Skin of body (tissue), 1 donor: ENCODE measurements at regions not wholly inside any gene's neighbourhood (a gene's known extent, or its start where the extent isn't known, plus 50 kb on each side); places are given as distances from the start of the nearest gene placed in this dataset.

Experiments
- DNase-seq: peaks from one replicate; lab custom pipeline; 2025; lab: John Stamatoyannopoulos, UW

DNA sequence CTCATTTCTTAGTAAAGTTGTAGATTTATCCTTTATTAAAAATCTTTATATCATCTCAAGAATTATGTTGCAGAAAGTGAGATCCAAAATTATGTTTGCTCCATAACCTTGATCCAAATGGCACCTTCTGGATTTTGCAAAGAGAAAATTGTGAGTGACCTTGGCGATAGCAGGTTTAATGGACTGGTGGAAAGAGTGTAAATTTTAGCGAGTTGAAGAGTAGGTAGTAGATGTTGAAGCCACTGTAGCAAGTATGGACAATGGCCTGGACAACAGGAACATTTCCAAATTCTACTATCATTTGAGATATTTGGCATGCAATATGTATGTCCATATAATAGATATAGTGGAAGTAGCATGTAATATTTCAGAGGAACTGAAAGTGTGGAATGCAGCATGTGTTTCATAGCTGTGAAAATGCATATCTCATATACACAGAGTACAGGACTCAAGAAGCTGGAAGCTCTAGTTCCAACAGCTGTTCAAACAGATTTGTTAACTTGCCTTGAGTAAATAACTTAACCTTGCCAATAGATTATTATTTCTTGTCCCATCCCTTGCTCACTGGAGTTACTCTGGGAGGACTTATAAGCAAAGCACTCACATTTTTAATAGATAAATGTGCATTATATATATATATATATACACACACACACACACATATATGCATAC lies 152.5 kb upstream of the TLL1 start:
- DNase-seq = no peak

DNA sequence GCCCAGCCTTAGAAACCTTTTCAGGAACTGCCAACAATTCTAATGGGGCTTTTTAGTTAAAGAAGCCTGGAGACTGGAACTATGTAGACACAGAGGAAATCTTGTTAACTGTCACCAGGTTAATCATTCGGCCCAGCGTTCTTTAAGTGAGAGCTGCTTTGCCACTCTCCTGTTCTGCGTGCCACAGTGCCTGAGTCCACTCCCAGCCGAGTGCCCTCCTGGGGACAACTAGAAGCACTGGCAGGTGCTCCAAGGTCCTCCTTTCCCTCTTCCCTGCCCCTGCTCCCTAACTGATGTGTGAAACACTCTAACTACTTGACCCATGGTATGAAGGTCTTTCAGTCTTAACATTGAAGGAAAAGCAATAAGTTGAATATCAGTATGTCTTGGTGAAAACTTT lies 151.2 kb upstream of the TLL1 start:
- DNase-seq = no peak

DNA sequence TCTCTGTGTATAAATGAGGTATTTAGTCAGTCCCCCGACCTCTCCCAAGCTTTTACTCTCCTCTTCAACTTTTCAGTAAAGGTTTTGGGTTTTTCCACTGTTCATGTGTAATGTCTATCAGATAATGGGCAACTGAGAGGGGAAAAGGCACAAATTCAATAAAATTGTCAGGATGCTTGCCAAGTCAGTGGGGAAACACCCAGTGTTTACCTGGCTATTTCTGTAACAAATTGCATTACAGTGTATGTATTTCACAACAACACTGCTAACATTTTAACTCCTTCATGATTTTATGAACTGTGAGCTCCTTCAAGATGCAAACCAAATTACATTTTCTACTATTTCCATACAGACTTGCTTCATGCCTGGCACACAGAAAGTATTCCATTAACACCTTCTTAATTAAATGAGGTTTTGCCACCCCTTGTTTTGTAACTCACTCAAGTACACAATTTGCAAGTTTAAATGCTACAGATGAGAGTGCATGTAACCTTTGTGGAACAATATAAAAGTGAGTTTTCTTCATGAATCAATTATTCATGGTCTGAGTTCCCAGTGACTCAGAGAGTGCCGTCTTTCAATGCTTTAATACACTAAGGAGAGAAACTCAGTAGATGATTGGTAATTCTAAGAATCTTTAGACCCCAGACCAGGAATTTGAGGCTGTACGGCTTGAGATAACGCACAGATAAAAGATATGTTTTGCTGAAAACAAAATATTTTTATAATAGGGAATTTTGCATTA lies 149.8 kb upstream of the TLL1 start:
- DNase-seq = peak; percentile 78

DNA sequence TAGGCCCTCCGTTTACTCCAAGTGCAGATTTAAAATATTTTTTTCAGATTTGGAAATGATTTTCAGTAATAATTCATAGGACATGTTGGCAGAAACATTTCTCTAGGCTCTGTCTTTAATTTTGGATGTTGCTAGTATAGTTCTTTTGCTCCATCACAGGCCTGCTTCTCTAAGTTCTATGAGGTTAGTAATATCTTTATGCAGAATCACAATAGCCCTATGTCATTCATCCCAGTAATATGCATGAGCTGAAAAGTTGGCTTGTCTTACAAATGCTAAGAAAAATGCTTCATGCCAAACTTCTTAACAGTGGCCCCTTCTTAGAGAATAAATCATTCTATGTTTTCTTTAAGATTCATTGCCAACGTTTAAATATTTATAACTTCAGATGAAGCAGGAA lies 148.3 kb upstream of the TLL1 start:
- peak; percentile 85 for DNase-seq

- DNase-seq = no peak
Observed at GRCh38 chr4:165725352-165725751, 147.7 kb upstream of the TLL1 start.

- DNase-seq = no peak
Observed at GRCh38 chr4:165726831-165727230, 146.2 kb upstream of the TLL1 start.

DNA sequence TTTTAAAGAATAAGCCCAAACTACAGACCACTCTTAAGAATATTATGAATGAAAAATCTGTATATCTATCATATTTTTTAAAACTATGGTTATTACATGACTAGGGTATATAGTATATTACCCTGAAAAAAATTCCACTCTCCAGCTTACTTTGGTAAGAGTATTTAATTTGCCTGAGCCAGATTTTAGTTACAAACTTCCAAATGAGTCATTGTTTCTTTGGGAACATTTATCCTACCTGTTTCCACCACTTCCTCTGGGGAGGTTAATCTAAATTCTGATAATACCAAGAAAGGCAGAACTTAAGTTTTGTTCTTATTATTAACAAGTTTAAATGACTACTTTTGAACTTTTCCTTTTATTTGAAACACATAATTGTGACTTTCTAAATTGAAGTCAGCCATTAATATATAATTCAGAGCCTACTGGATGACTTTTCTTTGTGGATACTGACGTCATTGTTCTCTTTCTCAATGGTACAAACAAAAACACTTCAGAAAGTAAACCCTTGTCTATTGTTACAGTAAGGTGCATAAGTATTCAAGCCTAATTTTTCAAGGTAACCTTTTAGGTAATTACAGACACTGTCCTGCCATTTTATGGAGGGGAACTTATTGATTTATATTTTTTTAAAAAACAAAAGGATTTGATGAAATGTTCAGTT lies 135.6 kb upstream of the TLL1 start:
- DNase-seq = no peak

- no peak for DNase-seq
Observed at GRCh38 chr4:165738571-165738970, 134.5 kb upstream of the TLL1 start.

DNA sequence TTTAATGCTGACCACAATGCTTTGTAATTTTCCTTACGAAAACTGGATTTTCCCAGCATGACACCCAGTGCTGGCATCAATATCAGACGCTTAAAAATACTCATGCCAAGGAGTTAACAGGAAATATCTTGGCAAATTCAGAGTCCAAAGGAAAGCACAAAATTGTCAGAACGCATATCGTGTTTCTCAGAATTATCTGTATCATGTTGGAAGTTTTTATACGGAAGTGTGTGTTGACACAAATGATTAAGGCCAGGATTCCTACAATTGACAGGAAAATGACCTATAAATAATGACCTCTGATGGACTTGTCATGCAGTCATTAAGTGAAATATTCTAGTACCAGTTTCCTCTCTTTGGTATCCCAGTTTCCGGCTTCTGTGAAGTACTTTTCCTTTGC lies 132.1 kb upstream of the TLL1 start:
- DNase-seq = no peak

DNA sequence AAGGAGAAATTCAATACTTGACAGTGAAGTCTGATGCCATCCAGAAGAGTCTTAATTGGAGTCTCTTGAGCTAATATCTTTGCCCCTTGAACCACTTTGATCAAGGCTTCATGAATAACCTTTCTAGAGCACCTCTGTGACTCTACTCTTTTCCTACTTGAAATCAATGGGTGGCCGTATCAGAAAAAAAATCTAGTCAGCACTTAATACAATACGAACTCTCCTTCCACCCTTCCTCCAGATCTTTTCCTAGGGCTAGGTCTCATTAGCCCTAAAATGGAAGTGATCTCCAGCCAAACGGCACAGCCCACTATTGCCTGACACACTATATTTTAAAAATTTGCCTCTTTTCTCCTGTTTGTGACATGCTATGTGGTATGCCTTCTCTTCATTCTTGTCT lies 129.6 kb upstream of the TLL1 start:
- no peak for DNase-seq

GRCh38 chr4:165744370-165744769 lies 128.7 kb upstream of the TLL1 start:
- peak; percentile 40 for DNase-seq

GRCh38 chr4:165748321-165748720 lies 124.7 kb upstream of the TLL1 start:
- no peak for DNase-seq

- no peak for DNase-seq
Observed at GRCh38 chr4:165751882-165752281, 121.2 kb upstream of the TLL1 start.

GRCh38 chr4:165754664-165755063 lies 118.4 kb upstream of the TLL1 start:
- no peak for DNase-seq

- DNase-seq = no peak
Observed at GRCh38 chr4:165756836-165757235, 116.2 kb upstream of the TLL1 start.

- DNase-seq = no peak
Observed at GRCh38 chr4:165757451-165757850, 115.6 kb upstream of the TLL1 start.

DNA sequence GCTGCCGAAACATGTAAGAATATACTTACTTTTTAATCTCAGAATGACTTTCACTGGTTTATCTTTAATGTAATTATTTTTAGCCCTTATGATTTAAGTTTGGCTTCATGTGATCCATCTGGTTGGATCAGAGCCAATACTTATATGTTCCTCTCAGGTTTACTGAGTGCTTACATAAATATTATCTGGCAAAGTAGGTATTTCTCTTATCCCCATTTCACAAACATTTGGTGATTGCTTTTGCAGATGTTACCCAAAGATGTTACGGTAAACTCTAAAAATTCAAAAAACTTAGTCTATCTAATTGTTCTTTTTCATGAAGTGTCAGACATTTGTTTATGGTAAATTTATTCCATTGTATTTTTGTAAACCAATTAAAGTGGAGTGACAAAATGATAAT lies 115.0 kb upstream of the TLL1 start:
- DNase-seq = peak; percentile 53

- no peak for DNase-seq
Observed at GRCh38 chr4:165760182-165760581, 112.9 kb upstream of the TLL1 start.

- no peak for DNase-seq
Observed at GRCh38 chr4:165761963-165762362, 111.1 kb upstream of the TLL1 start.

DNA sequence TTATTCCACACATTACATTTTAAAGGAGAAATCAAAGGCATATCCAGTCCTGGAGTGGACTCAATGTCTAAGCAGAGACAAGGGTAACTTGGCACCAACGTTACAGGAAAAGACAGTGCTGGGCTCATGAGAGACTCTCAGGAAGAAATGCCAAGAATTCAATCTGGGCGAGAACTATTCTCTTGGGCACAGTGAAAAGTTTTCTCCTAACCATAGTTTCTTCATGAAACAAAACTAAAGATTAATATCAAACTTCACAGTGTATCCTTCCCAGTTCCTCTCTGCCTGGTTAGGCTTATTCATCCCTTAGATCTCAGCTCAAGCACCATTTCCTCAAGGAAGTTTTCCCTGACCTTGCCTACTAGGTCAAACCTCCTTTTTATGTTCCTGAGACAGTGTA lies 109.4 kb upstream of the TLL1 start:
- DNase-seq = peak; percentile 44

- DNase-seq = no peak
Observed at GRCh38 chr4:165765053-165765452, 108.0 kb upstream of the TLL1 start.

DNA sequence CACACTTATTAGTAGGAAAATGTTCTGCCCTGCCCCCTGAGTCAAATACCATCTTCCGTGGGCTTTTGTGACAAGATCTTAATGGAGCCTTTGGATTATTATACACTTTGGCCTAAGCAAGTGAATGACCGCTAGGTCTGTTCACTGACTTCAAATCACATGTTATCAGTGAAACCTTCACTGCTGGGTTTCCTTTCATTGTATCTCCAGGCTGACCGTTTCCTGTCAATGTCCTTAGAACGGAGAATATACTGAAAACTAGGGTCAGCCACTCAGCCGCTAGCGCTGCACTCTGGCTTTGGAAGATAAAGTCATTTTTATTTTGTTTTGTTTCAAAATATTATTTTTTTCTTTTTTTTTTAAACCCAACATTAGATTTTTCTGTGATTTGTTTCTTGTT lies 107.0 kb upstream of the TLL1 start:
- DNase-seq = no peak

GRCh38 chr4:165766976-165767375 lies 106.1 kb upstream of the TLL1 start:
- DNase-seq = no peak
